ENCODE measurements at regions not wholly inside any gene's neighbourhood (a gene's known extent, or its start where the extent isn't known, plus 50 kb on each side); places are given as distances from the start of the nearest gene placed in this dataset.
"Not testable (repeated sequence)": the region's sequence is repeated elsewhere in the genome, so short reads cannot be mapped to it uniquely, and the experiment has no call there.

- H3K4me1 ChIP-seq (ENCODE audit: control insufficient read depth, insufficient read depth, low read length); H4K5ac ChIP-seq (ENCODE audit: low read depth, low read length); H3K4me3 ChIP-seq (ENCODE audit: insufficient read depth, low read depth, low read length); H2BK20ac ChIP-seq (ENCODE audit: low read depth, low read length); POLR2A ChIA-PET (ENCODE audit: unreplicated experiment); H3K18ac ChIP-seq (ENCODE audit: low read depth, low read length); H2AFZ ChIP-seq (replicated peaks; ENCODE audit: low read length, poor library complexity); H2BK5ac ChIP-seq (ENCODE audit: low read depth, low read length, poor library complexity, severe bottlenecking); H3K36me3 ChIP-seq (ENCODE audit: control insufficient read depth, insufficient read depth, low read length); H2AK9ac ChIP-seq (replicated peaks; ENCODE audit: low read depth, low read length, poor library complexity); H4K8ac ChIP-seq (ENCODE audit: low read depth in 2 of 2, low read length in 2 of 2); H4K20me1 ChIP-seq (ENCODE audit: insufficient read depth, low read length); H3K14ac ChIP-seq (replicated peaks; ENCODE audit: low read depth, low read length); ATAC-seq (ENCODE audit: low read depth); H3K79me1 ChIP-seq (ENCODE audit: low read depth in 1 of 2, low read length in 2 of 2); H3K56ac ChIP-seq (ENCODE audit: extremely low read depth, insufficient read depth, low read length); DNase-seq; in situ Hi-C loops (cut with MboI; ENCODE audit: low sequenced_read_pairs); H2BK15ac ChIP-seq (ENCODE audit: low read depth, low read length); H3K27ac ChIP-seq (ENCODE audit: insufficient read depth, low read length); H3K23ac ChIP-seq (ENCODE audit: low read depth, low read length); BruUV-seq (replicated peaks); H2AK5ac ChIP-seq (ENCODE audit: low read depth, low read length); H2BK120ac ChIP-seq (ENCODE audit: low read depth, low read length); CTCF ChIA-PET; H3K9me3 ChIP-seq (ENCODE audit: control insufficient read depth, insufficient read depth, low read length); H3K9me1 ChIP-seq (ENCODE audit: insufficient read depth, low read length); H3K27me3 ChIP-seq (ENCODE audit: control insufficient read depth, insufficient read depth, low read length); H3K4me2 ChIP-seq (ENCODE audit: low read depth, low read length); intact Hi-C loops (cut with micrococcal nuclease); H4K91ac ChIP-seq (ENCODE audit: insufficient read depth, low read depth, low read length); H3K9ac ChIP-seq (ENCODE audit: low read depth, low read length); dilution Hi-C loops (cut with HindIII; ENCODE audit: low sequenced_read_pairs, unreplicated experiment); H3K4ac ChIP-seq (ENCODE audit: low read depth, low read length): not testable (repeated sequence)
- no CpG with 5 or more reads among the region's 73 CpGs for WGBS, 2 experiments (ENCODE audit: extremely low coverage in 2 of 2, insufficient read length in 1 of 2)
Measured at GRCh38 chr15:20148008-20148407, 393.6 kb downstream of the GOLGA6L6 start.

DNA sequence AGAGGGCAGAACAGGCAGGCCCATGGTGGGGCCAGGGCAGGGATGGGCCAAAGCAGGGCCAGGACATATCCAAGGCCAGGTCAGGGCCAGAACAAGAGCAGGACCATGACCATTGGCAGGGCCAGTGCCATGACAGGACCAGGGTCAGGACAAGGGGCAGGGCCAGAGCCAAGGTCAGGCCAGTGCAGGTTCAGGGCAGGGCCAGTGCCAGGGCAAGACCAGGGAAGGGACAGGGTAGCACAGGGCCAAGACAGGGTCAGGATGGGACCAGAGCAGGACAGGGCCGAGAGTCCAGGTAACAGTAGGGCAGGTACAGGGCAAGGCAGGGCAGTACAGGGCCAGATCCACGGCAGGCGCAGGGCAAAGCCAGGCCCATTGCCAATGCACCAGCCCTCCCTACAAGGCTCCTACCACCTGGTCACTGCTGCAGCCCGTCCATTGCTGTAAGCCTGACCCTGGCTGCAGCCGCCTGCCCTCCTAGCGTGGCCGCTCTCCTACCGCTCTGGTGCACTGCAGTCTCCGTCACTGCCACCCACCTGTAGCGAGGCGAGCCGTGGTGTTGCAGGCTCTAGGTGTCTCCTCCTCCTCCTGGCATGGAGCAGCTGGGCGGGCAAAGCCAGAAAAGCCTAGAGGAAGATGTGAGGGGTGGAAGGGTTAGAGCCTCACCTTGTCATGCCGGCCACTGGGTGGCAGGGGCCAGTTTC is 397.1 kb downstream of the GOLGA6L6 start:
- H3K4me2 ChIP-seq (ENCODE audit: low read depth, low read length); H4K8ac ChIP-seq (ENCODE audit: low read depth in 2 of 2, low read length in 2 of 2); H4K5ac ChIP-seq (ENCODE audit: low read depth, low read length); intact Hi-C loops (cut with micrococcal nuclease); CTCF ChIA-PET; H2AFZ ChIP-seq (replicated peaks; ENCODE audit: low read length, poor library complexity); H3K23ac ChIP-seq (ENCODE audit: low read depth, low read length); H2BK120ac ChIP-seq (ENCODE audit: low read depth, low read length); H4K20me1 ChIP-seq (ENCODE audit: insufficient read depth, low read length); H3K14ac ChIP-seq (replicated peaks; ENCODE audit: low read depth, low read length); H3K4me1 ChIP-seq (ENCODE audit: control insufficient read depth, insufficient read depth, low read length); H3K79me1 ChIP-seq (ENCODE audit: low read depth in 1 of 2, low read length in 2 of 2); H2BK5ac ChIP-seq (ENCODE audit: low read depth, low read length, poor library complexity, severe bottlenecking); H3K56ac ChIP-seq (ENCODE audit: extremely low read depth, insufficient read depth, low read length); dilution Hi-C loops (cut with HindIII; ENCODE audit: low sequenced_read_pairs, unreplicated experiment); ATAC-seq (ENCODE audit: low read depth); H3K27ac ChIP-seq (ENCODE audit: insufficient read depth, low read length); POLR2A ChIA-PET (ENCODE audit: unreplicated experiment); H2AK9ac ChIP-seq (replicated peaks; ENCODE audit: low read depth, low read length, poor library complexity); H3K4me3 ChIP-seq (ENCODE audit: insufficient read depth, low read depth, low read length); H3K27me3 ChIP-seq (ENCODE audit: control insufficient read depth, insufficient read depth, low read length); H3K9me1 ChIP-seq (ENCODE audit: insufficient read depth, low read length); H3K36me3 ChIP-seq (ENCODE audit: control insufficient read depth, insufficient read depth, low read length); H3K9me3 ChIP-seq (ENCODE audit: control insufficient read depth, insufficient read depth, low read length); H2AK5ac ChIP-seq (ENCODE audit: low read depth, low read length); H3K9ac ChIP-seq (ENCODE audit: low read depth, low read length); BruUV-seq (replicated peaks); H2BK15ac ChIP-seq (ENCODE audit: low read depth, low read length); H4K91ac ChIP-seq (ENCODE audit: insufficient read depth, low read depth, low read length); H2BK20ac ChIP-seq (ENCODE audit: low read depth, low read length); DNase-seq; H3K4ac ChIP-seq (ENCODE audit: low read depth, low read length); in situ Hi-C loops (cut with MboI; ENCODE audit: low sequenced_read_pairs); H3K18ac ChIP-seq (ENCODE audit: low read depth, low read length): not testable (repeated sequence)
- WGBS, 2 experiments (ENCODE audit: extremely low coverage in 2 of 2, insufficient read length in 1 of 2), result no CpG with 5 or more reads among the region's 14 CpGs
